KMS-11 (cell line): ENCODE measurements at regions not wholly inside any gene's neighbourhood (a gene's known extent, or its start where the extent isn't known, plus 50 kb on each side); places are given as distances from the start of the nearest gene placed in this dataset.

Experiments used
- H2AFZ ChIP-seq: fragments of 200-600 bp; sonication (generic); 2 replicates; pipeline ENCODE4 v1.6.1; 2016; ENCODE audit warnings: antibody characterized with exemption, mixed run types, low read depth
- H3K27ac ChIP-seq: fragments of 200-600 bp; sonication (generic); 2 replicates; pipeline ENCODE4 v1.6.1; 2016; ENCODE audit warnings: mild to moderate bottlenecking, mixed run types
- H3K27me3 ChIP-seq: fragments of 200-600 bp; sonication (generic); 2 replicates; pipeline ENCODE4 v1.6.1; 2017; ENCODE audit warnings: mild to moderate bottlenecking, low read depth, mixed run types, moderate library complexity; ENCODE audit not compliant: insufficient read depth
- H3K36me3 ChIP-seq: fragments of 200-600 bp; sonication (generic); 2 replicates; pipeline ENCODE4 v1.6.1; 2017; ENCODE audit warnings: mild to moderate bottlenecking, mixed run types; ENCODE audit not compliant: insufficient read depth
- H3K4me1 ChIP-seq: fragments of 200-600 bp; sonication (generic); 2 replicates; pipeline ENCODE4 v1.6.1; 2016; ENCODE audit warnings: mild to moderate bottlenecking, low read depth, mixed run types; ENCODE audit not compliant: poor library complexity, severe bottlenecking
- H3K4me2 ChIP-seq: fragments of 200-600 bp; sonication (generic); 2 replicates; pipeline ENCODE4 v1.7.0; 2016; ENCODE audit warnings: mild to moderate bottlenecking, mixed run types
- H3K4me3 ChIP-seq: fragments of 200-600 bp; sonication (generic); IDR thresholded peaks from 2 replicates; pipeline ENCODE4 v1.6.1; 2017; ENCODE audit warnings: low read depth, low read length, mixed read lengths; ENCODE audit not compliant: insufficient read depth
- H3K79me2 ChIP-seq: fragments of 200-600 bp; sonication (generic); 2 replicates; pipeline ENCODE4 v1.6.1; 2016; ENCODE audit warnings: low read depth, mixed run types; ENCODE audit not compliant: insufficient read depth
- H3K9ac ChIP-seq: fragments of 200-600 bp; sonication (generic); 2 replicates; pipeline ENCODE4 v1.6.1; 2016; ENCODE audit warnings: mild to moderate bottlenecking, mixed run types
- H4K20me1 ChIP-seq: fragments of 200-600 bp; sonication (generic); 2 replicates; pipeline ENCODE4 v1.6.1; 2016; ENCODE audit warnings: mild to moderate bottlenecking, mixed run types; ENCODE audit not compliant: insufficient read depth
- TF ChIP-seq, protein P1 (sequence below): fragments of 200-600 bp; sonication (generic); conservative IDR thresholded peaks from 2 replicates; pipeline ENCODE4 v1.6.1; 2017; ENCODE audit warnings: low read depth, mild to moderate bottlenecking, antibody characterized with exemption, low read length, moderate library complexity, mixed read lengths

DNA sequence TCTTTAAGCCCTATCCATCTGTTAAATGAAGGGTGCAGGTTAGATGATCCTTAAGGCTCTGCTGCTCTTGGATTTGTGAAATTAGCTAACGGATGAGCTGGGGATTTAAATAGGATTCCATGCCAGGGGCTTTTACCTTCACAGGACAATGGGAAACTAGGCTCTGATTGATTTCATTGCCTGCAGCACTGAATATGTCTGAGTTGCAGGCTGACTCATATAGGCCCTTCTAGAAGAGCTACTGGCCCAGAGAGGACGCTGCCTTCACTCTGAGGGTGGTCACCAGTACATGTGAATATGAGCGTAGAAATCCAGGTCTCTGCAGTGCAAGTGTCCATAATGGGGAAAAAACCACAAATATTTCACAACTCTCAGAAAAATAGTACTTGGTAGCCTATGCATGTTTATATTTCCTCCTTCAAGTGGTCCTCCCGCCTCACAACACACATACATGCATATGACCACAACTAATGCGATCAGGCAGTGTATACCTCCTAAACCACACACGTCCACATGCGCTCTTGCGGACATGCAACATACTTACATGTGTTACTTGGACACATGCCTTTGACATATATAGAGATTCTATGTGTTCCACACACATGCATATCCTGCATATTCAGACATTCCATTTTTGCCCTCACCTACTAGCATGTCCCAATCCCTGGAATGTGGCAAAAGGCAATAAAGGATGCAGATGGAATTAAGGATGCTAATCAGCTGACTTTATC is 233.8 kb upstream of the JUN start:
- no peaks in the 10 kb centered on the region for H3K36me3 ChIP-seq

DNA sequence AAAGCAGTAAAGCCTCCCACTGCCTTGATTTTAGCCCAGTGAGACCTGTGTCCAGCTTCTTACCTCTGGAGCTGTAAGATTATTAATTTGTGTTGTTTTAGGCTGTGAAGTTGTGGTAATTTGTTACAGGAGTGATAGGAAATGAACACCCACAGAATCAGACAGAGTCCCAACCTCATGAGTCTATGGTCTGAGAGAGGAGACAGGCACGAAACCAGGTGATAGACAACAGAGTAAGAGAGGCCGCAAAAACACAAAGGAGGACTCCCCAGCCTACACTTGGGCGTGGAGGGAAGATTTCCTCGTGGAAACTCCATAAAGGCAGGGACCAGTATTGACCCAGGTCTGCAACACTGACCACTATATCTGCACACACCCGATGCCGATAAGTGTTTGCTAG is 234.6 kb upstream of the JUN start:
- Histone ChIP-seq H4K20me1 (no peaks in the 10 kb centered on the region), H3K4me3 (no peak overlapping the region), H3K9ac (no peak overlapping the region), H3K4me1 (peaks cover 59% of the 10 kb centered on the region), H3K27me3 (no peaks in the 10 kb centered on the region), H3K4me2 (no peak overlapping the region), H2AFZ (no peak overlapping the region), H3K27ac (no peak overlapping the region), H3K36me3 (no peaks in the 10 kb centered on the region), H3K79me2 (no peaks in the 10 kb centered on the region)
- TF ChIP-seq, protein P1, sequence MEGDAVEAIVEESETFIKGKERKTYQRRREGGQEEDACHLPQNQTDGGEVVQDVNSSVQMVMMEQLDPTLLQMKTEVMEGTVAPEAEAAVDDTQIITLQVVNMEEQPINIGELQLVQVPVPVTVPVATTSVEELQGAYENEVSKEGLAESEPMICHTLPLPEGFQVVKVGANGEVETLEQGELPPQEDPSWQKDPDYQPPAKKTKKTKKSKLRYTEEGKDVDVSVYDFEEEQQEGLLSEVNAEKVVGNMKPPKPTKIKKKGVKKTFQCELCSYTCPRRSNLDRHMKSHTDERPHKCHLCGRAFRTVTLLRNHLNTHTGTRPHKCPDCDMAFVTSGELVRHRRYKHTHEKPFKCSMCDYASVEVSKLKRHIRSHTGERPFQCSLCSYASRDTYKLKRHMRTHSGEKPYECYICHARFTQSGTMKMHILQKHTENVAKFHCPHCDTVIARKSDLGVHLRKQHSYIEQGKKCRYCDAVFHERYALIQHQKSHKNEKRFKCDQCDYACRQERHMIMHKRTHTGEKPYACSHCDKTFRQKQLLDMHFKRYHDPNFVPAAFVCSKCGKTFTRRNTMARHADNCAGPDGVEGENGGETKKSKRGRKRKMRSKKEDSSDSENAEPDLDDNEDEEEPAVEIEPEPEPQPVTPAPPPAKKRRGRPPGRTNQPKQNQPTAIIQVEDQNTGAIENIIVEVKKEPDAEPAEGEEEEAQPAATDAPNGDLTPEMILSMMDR, result no peak

More for the DNA sequence above, 233.8 kb upstream of the JUN start:
- H3K9ac ChIP-seq, result no peak overlapping the region
- TF ChIP-seq, protein P1, result no peak
- no peak overlapping the region for H3K4me3 ChIP-seq
- H3K27ac ChIP-seq, result no peak overlapping the region
- no peaks in the 10 kb centered on the region for H4K20me1 ChIP-seq
- no peak overlapping the region for H3K4me2 ChIP-seq
- H3K27me3 ChIP-seq, result no peaks in the 10 kb centered on the region
- no peak overlapping the region for H2AFZ ChIP-seq
- no peaks in the 10 kb centered on the region for H3K79me2 ChIP-seq
- H3K4me1 ChIP-seq, result peaks cover 62% of the 10 kb centered on the region

DNA sequence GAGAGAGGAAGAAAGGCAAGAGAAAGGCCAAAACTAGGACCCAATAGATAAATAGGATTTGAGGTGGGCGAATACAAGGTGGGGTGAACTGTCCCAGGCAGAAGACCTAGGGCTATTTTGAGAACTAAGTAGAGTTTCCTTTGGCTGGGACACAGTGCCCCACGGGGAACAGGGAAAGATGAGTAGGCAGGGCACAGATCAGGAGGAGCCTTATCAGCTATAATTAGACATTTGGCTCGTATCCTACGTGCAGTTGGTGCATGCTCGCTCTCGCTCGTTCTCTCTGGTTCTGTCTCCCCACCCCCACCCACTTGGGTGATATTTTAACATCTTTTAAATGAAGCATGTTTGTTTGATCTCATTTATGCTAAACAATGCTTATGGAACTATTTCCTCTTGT is 235.0 kb upstream of the JUN start:
- no peak overlapping the region for H3K9ac ChIP-seq
- no peak overlapping the region for H3K4me2 ChIP-seq
- no peaks in the 10 kb centered on the region for H3K79me2 ChIP-seq
- TF ChIP-seq, protein P1, result no peak
- peaks cover 55% of the 10 kb centered on the region for H3K4me1 ChIP-seq
- H4K20me1 ChIP-seq, result no peaks in the 10 kb centered on the region
- H3K4me3 ChIP-seq, result no peak overlapping the region
- H2AFZ ChIP-seq, result no peak overlapping the region
- H3K36me3 ChIP-seq, result no peaks in the 10 kb centered on the region
- H3K27ac ChIP-seq, result no peak overlapping the region
- H3K27me3 ChIP-seq, result no peaks in the 10 kb centered on the region

DNA sequence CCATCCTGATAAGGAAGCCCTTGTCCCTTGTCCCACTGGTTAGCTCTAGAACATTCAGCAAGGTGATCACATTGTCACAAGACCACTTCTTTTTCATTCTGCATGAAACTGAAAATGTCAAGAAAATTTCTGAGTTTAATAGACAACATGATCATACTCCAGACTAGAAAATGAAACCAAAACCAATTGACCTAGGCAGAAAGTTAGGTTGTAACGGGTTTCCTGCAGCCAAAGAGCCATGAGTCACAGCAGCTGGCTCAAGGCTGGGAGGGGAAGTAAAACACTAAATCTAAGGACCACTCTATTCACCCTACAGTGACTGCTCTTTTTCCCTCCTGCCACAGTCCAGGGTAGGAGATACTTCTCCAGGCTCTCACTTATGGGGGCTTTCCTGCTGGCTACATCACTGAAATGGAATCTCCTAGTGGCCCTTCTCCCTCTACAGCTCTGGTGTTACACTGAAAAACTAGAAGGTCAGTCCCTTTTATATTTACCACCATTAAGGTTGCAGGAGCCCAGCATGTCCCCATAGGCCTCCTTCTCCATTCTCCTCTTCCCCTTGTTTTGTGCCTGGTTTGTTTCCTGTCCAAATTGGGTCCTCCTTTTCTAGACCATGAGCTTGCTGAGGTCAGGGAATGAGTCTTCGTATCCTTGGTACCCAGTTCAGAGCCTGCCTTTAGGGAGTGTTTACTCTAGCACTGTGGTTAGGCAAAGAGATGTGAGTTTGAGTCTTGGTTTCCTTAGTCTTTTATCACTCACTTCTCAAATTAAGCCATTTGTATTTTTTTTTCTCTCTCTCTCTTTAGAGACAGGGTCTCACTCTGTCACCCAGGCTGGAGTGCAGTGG is 236.5 kb upstream of the JUN start:
- Histone ChIP-seq H3K36me3 (no peaks in the 10 kb centered on the region), H3K4me1 (peaks cover 40% of the 10 kb centered on the region), H3K4me2 (peak overlapping the region; percentile 69), H3K27me3 (no peaks in the 10 kb centered on the region), H3K4me3 (no peak overlapping the region), H3K79me2 (no peaks in the 10 kb centered on the region), H2AFZ (peak overlapping the region; percentile 76), H4K20me1 (no peaks in the 10 kb centered on the region), H3K9ac (peak overlapping the region; percentile 50; the same call in 1 of the 2 replicates), H3K27ac (peak overlapping the region; percentile 81)
- TF ChIP-seq, protein P1, result no peak
